ENCODE measurements at regions not wholly inside any gene's neighbourhood (a gene's known extent, or its start where the extent isn't known, plus 50 kb on each side); places are given as distances from the start of the nearest gene placed in this dataset.
A peak's percentile ranks its signal among the peaks of the same experiment; 100 is the strongest.

DNA sequence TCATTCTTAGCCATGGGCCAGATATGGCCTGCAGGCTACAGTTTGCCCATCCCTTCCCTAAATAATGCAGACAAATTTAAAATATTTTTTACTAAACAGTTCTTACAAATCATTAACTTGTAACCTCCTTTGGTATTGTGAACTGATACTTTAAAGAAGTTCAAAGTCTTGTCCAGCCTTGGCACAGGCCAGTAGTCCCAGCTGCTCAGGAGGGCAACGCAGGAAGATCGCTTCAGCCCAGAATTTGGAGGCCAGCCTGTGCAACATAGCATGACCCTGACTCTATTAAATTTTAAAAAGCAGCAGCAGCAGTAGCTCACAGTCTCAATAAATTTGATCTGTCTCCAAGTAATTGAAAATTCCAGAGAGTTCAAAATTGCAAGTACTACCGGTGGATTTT is 83.7 kb upstream of the ARHGAP32 start:
- DNase-seq (ENCODE audit: low spot score), result no peak
- H3K9ac ChIP-seq (ENCODE audit: insufficient read depth, low read depth, low read length), result no peak overlapping the region
- peaks cover 30% of the 10 kb centered on the region for H4K20me1 ChIP-seq (ENCODE audit: insufficient read depth, low read length)
- H2AFZ ChIP-seq (ENCODE audit: low read length), result no peak overlapping the region
- H3K79me2 ChIP-seq (ENCODE audit: insufficient read depth, low read length), result peaks cover 78% of the 10 kb centered on the region
- H3K4me1 ChIP-seq (ENCODE audit: insufficient read depth, low read length), result peaks cover 70% of the 10 kb centered on the region
- no peak for FAIRE-seq
- BruUV-seq (replicated peaks), result no TSS peak
- no peak overlapping the region for H3K27ac ChIP-seq (ENCODE audit: extremely low read length, insufficient read depth, low read length)
- ChIA-PET CTCF (ENCODE audit: low intra/inter-chr PET ratio, low total read pairs) (no interaction called here), POLR2A (interaction anchor here (1.1 to 2.1 kb wide), 3 partner anchors 15 to 24 kb away, joined by 4 to 7 read pairs (median 4); no protein-coding TSS in a partner anchor)
- 12% methylated on average over 3 of the region's 3 CpGs for WGBS (ENCODE audit: low lambda C conversion rate)
- no peaks in the 10 kb centered on the region; a peak in 1 of 5 replicates for H3K27me3 ChIP-seq (ENCODE audit: control insufficient read depth in 1 of 2, insufficient read depth in 2 of 2, low read length in 2 of 2)
- no peaks in the 10 kb centered on the region for H3K9me3 ChIP-seq (ENCODE audit: low read length)
- intact Hi-C loops (cut with micrococcal nuclease; ENCODE audit: unreplicated experiment), result loop anchor here (1.0 to 5.0 kb wide), 4 partner anchors 16 to 134 kb away; no protein-coding TSS in a partner anchor
- peak overlapping the region; percentile 80 for H3K4me2 ChIP-seq (ENCODE audit: low read depth, low read length)
- H3K36me3 ChIP-seq (replicated peaks in 1 of 2; ENCODE audit: control insufficient read depth in 1 of 2, insufficient read depth in 2 of 2, low read length in 2 of 2), result no peaks in the 10 kb centered on the region
- peak; percentile 29 for ATAC-seq
- in situ Hi-C loops (cut with HindIII; ENCODE audit: extremely low pct_ligation_motif_present, low pct_unique_long_range_greater_than_20kb), result no loop called here
- H3K4me3 ChIP-seq (replicated peaks in 1 of 3; ENCODE audit: insufficient read depth in 1 of 3, low read depth in 2 of 3, low read length in 3 of 3), result peak overlapping the region; percentile 7 to 84 (median 54); a peak in 5 of 6 replicates
- no peak for TF ChIP-seq FOXK2 (IDR thresholded peaks at IDR 0.05)
- TF ChIP-seq ARID5B (CRISPR knock-in tag; IDR thresholded peaks at IDR 0.05), result peak; percentile 25; the same call in 1 of the 2 replicates
- TF ChIP-seq HNF4A (CRISPR knock-in tag; IDR thresholded peaks at IDR 0.05), result peak; percentile 53
- no peak for TF ChIP-seq ARID2 (CRISPR knock-in tag; IDR thresholded peaks at IDR 0.05; ENCODE audit: borderline replicate concordance)
- peak; percentile 65; the same call in 1 of the 2 replicates for TF ChIP-seq TFAP4 (IDR thresholded peaks at IDR 0.05; ENCODE audit: borderline replicate concordance, low read depth)
- TF ChIP-seq POLR2G (IDR thresholded peaks at IDR 0.05; ENCODE audit: low read depth, low read length), result 0 out of 2 replicates have a peak, but pooled peaks have one; percentile 43
- TF ChIP-seq MED1 (CRISPR knock-in tag; IDR thresholded peaks at IDR 0.05), result no peak
- TF ChIP-seq HDAC2 (CRISPR knock-in tag; IDR thresholded peaks at IDR 0.05), result no peak
- TF ChIP-seq NFE2 (CRISPR knock-in tag; IDR thresholded peaks at IDR 0.05), result no peak
- peak; percentile 20; the same call in 1 of the 2 replicates for TF ChIP-seq HNF4G (IDR thresholded peaks at IDR 0.05; ENCODE audit: borderline replicate concordance, low read depth, low read length)
- TF ChIP-seq HNF4G (CRISPR knock-in tag; IDR thresholded peaks at IDR 0.05; ENCODE audit: borderline replicate concordance, low read depth), result no peak
- no peak for TF ChIP-seq ZNF383 (CRISPR knock-in tag; IDR thresholded peaks at IDR 0.05; ENCODE audit: borderline replicate concordance)
- TF ChIP-seq SP4 (CRISPR knock-in tag; IDR thresholded peaks at IDR 0.05), result no peak
- TF ChIP-seq, protein P1, sequence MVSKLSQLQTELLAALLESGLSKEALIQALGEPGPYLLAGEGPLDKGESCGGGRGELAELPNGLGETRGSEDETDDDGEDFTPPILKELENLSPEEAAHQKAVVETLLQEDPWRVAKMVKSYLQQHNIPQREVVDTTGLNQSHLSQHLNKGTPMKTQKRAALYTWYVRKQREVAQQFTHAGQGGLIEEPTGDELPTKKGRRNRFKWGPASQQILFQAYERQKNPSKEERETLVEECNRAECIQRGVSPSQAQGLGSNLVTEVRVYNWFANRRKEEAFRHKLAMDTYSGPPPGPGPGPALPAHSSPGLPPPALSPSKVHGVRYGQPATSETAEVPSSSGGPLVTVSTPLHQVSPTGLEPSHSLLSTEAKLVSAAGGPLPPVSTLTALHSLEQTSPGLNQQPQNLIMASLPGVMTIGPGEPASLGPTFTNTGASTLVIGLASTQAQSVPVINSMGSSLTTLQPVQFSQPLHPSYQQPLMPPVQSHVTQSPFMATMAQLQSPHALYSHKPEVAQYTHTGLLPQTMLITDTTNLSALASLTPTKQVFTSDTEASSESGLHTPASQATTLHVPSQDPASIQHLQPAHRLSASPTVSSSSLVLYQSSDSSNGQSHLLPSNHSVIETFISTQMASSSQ (IDR thresholded peaks at IDR 0.05; ENCODE audit: low read depth), result peak; percentile 56; the same call in 1 of the 2 replicates
- TF ChIP-seq, protein P1 (CRISPR knock-in tag; IDR thresholded peaks at IDR 0.05; ENCODE audit: borderline replicate concordance), result no peak; the same call in 1 of the 2 replicates

Data from HepG2 (cell line).